HCT116 (cell line): ENCODE measurements at regions not wholly inside any gene's neighbourhood (a gene's known extent, or its start where the extent isn't known, plus 50 kb on each side); places are given as distances from the start of the nearest gene placed in this dataset.

Experiments used
- CTCF ChIP-seq, 3 experiments: fragments of 200-600 bp in 1 of 3; sonication (generic) in 1 of 3; IDR thresholded peaks in 2 of 3; conservative IDR thresholded peaks in 1 of 3; 2 replicates each; pipeline ENCODE4 v1.5.1; 2012 to 2017; ENCODE audit warnings: low read depth in 2 of 3, low read length in 2 of 3, antibody characterized with exemption in 1 of 3, borderline replicate concordance in 1 of 3, control low read depth in 1 of 3, mild to moderate bottlenecking in 1 of 3, mixed read lengths in 1 of 3, mixed run types in 1 of 3, moderate library complexity in 1 of 3; ENCODE audit not compliant: insufficient read depth in 1 of 3
- EZH2 ChIP-seq: fragments of 200-600 bp; sonication (generic); IDR thresholded peaks from 2 replicates; pipeline ENCODE4 v1.6.1; 2017; ENCODE audit warnings: antibody characterized with exemption, mixed run types
- EZH2phosphoT487 ChIP-seq: fragments of 200-600 bp; IDR thresholded peaks from 2 replicates; pipeline ENCODE4 v1.6.1; 2018; ENCODE audit warnings: antibody characterized with exemption, borderline replicate concordance
- POLR2A ChIP-seq: IDR thresholded peaks from 2 replicates; pipeline ENCODE4 v1.7.0; 2011; ENCODE audit warnings: borderline replicate concordance; ENCODE audit not compliant: insufficient read depth, insufficient read length; ENCODE audit errors: extremely low read depth
- POLR2AphosphoS5 ChIP-seq: IDR thresholded peaks from 2 replicates; pipeline ENCODE4 v1.6.1; 2011; ENCODE audit warnings: mild to moderate bottlenecking, low read depth, low read length, moderate library complexity
- SIN3A ChIP-seq: IDR thresholded peaks from 2 replicates; pipeline ENCODE4 v1.6.1; 2012; ENCODE audit warnings: low read depth
- TCF7L2 ChIP-seq: IDR thresholded peaks from 2 replicates; pipeline ENCODE4 v1.7.0; 2011; ENCODE audit warnings: borderline replicate concordance, inconsistent platforms; ENCODE audit not compliant: insufficient read depth, insufficient read length; ENCODE audit errors: extremely low read depth

- TF ChIP-seq POLR2AphosphoS5 = no peak
- peak in 2 of 3 experiments; percentile 30 to 42; a peak in 2 of 6 replicates for TF ChIP-seq CTCF (IDR thresholded peaks at IDR 0.05 in 2 of 3, conservative IDR thresholded peaks at IDR 0.05 in 1 of 3; ENCODE audit: borderline replicate concordance in 1 of 3, insufficient read depth in 1 of 3, low read depth in 2 of 3, low read length in 2 of 3)
- no peak for TF ChIP-seq EZH2
- TF ChIP-seq SIN3A = no peak
- no peak for TF ChIP-seq POLR2A
- TF ChIP-seq TCF7L2 = no peak
- no peak for TF ChIP-seq EZH2phosphoT487
Measured at GRCh38 chr5:120394259-120394658, 69.8 kb upstream of the PRR16 start.
